Neural progenitor cell (in vitro differentiated cells): ENCODE measurements at regions not wholly inside any gene's neighbourhood (a gene's known extent, or its start where the extent isn't known, plus 50 kb on each side); places are given as distances from the start of the nearest gene placed in this dataset.

Experiments used
- DNase-seq: peaks from one replicate; pipeline ENCODE4 v3.0.0-alpha.2; 2016; ENCODE audit warnings: low spot score
- H2AFZ ChIP-seq: fragments of 200-600 bp; sonication (generic); replicated peaks from 2 replicates; pipeline ENCODE4 v1.6.1; 2016; ENCODE audit warnings: antibody characterized with exemption
- H3F3A ChIP-seq: fragments of 200-600 bp; sonication (generic); 2 replicates; pipeline ENCODE4 v1.6.1; 2016; ENCODE audit warnings: antibody characterized with exemption, low read depth
- H3K27ac ChIP-seq: fragments of 200-600 bp; sonication (generic); 2 replicates; pipeline ENCODE4 v1.5.1; 2016; ENCODE audit warnings: mild to moderate bottlenecking
- H3K27me3 ChIP-seq: fragments of 200-600 bp; sonication (generic); 2 replicates; pipeline ENCODE4 v1.6.1; 2016; ENCODE audit warnings: mild to moderate bottlenecking, moderate library complexity
- H3K36me3 ChIP-seq: fragments of 200-600 bp; sonication (generic); 2 replicates; pipeline ENCODE4 v1.5.1; 2016
- H3K4me1 ChIP-seq: fragments of 200-600 bp; sonication (generic); 2 replicates; pipeline ENCODE4 v1.6.1; 2016; ENCODE audit warnings: mixed run types
- H3K4me2 ChIP-seq: fragments of 200-600 bp; sonication (generic); 2 replicates; pipeline ENCODE4 v1.6.1; 2016
- H3K4me3 ChIP-seq: fragments of 200-600 bp; sonication (generic); 2 replicates; pipeline ENCODE4 v1.5.1; 2016
- H3K79me2 ChIP-seq: fragments of 200-600 bp; sonication (generic); 2 replicates; pipeline ENCODE4 v1.6.1; 2016; ENCODE audit warnings: low read depth
- H3K9ac ChIP-seq: fragments of 200-600 bp; sonication (generic); 2 replicates; pipeline ENCODE4 v1.6.1; 2016
- H3K9me3 ChIP-seq: fragments of 200-600 bp; sonication (generic); 2 replicates; pipeline ENCODE4 v1.5.1; 2016; ENCODE audit warnings: low read depth
- H4K20me1 ChIP-seq: fragments of 200-600 bp; sonication (generic); 2 replicates; pipeline ENCODE4 v1.6.1; 2016; ENCODE audit warnings: low read depth
- H3K27ac Mint-ChIP-seq: 3 replicates; pipeline ENCODE4 v1.8.0; 2021; ENCODE audit warnings: mixed read lengths
- H3K27me3 Mint-ChIP-seq: 2 replicates; pipeline ENCODE4 v1.8.0; 2022; ENCODE audit warnings: low read depth, mild to moderate bottlenecking, inconsistent platforms, moderate library complexity, mixed read lengths; ENCODE audit not compliant: insufficient read depth
- H3K36me3 Mint-ChIP-seq: 3 replicates; pipeline ENCODE4 v1.8.0; 2021; ENCODE audit warnings: mixed read lengths
- H3K4me1 Mint-ChIP-seq: 3 replicates; pipeline ENCODE4 v1.8.0; 2021; ENCODE audit warnings: mixed read lengths
- H3K4me3 Mint-ChIP-seq: 3 replicates; pipeline ENCODE4 v1.8.0; 2021; ENCODE audit warnings: mild to moderate bottlenecking, moderate library complexity, mixed read lengths
- H3K9me3 Mint-ChIP-seq: 3 replicates; pipeline ENCODE4 v1.8.0; 2020; ENCODE audit warnings: mixed read lengths
- CTCF ChIP-seq: fragments of 200-600 bp; sonication (generic); IDR thresholded peaks from 2 replicates; pipeline ENCODE4 v1.5.1; 2017; ENCODE audit warnings: antibody characterized with exemption, mild to moderate bottlenecking
- EZH2 ChIP-seq: fragments of 200-600 bp; sonication (generic); IDR thresholded peaks from 2 replicates; pipeline ENCODE4 v1.6.1; 2017; ENCODE audit warnings: antibody characterized with exemption, mild to moderate bottlenecking, moderate library complexity
- EZH2phosphoT487 ChIP-seq: fragments of 200-600 bp; sonication (generic); IDR thresholded peaks from 2 replicates; pipeline ENCODE4 v1.6.1; 2017; ENCODE audit warnings: antibody characterized with exemption

GRCh38 chr11:22079133-22079872, 113.6 kb upstream of the ANO5 start:
- Histone ChIP-seq H3K36me3 (no peaks in the 10 kb centered on the region), H3K4me3 (no peak overlapping the region), H2AFZ (no peak overlapping the region), H3K9ac (no peak overlapping the region), H4K20me1 (no peaks in the 10 kb centered on the region), H3K27ac (no peak overlapping the region), H3K9me3 (no peaks in the 10 kb centered on the region), H3K27me3 (no peaks in the 10 kb centered on the region), H3K4me2 (no peak overlapping the region), H3K79me2 (no peaks in the 10 kb centered on the region), H3F3A (no peaks in the 10 kb centered on the region), H3K4me1 (no peaks in the 10 kb centered on the region)
- no peaks in the 10 kb centered on the region for H3K27me3 Mint-ChIP-seq
- H3K27ac Mint-ChIP-seq = no peak overlapping the region
- DNase-seq = no peak
- no peaks in the 10 kb centered on the region for H3K36me3 Mint-ChIP-seq
- H3K4me1 Mint-ChIP-seq = peaks cover 12% of the 10 kb centered on the region
- TF ChIP-seq CTCF (no peak), EZH2phosphoT487 (no peak)
- H3K4me3 Mint-ChIP-seq = no peak overlapping the region
- H3K9me3 Mint-ChIP-seq = no peaks in the 10 kb centered on the region

- Histone ChIP-seq H3K4me2 (no peak overlapping the region), H3K27me3 (no peaks in the 10 kb centered on the region), H3K4me1 (no peaks in the 10 kb centered on the region), H3K36me3 (no peaks in the 10 kb centered on the region), H3K9ac (no peak overlapping the region), H3K27ac (no peak overlapping the region), H3K4me3 (no peak overlapping the region), H3F3A (no peaks in the 10 kb centered on the region), H3K79me2 (no peaks in the 10 kb centered on the region), H2AFZ (no peak overlapping the region), H3K9me3 (no peaks in the 10 kb centered on the region), H4K20me1 (no peaks in the 10 kb centered on the region)
- H3K9me3 Mint-ChIP-seq = no peaks in the 10 kb centered on the region
- no peaks in the 10 kb centered on the region for H3K27me3 Mint-ChIP-seq
- H3K36me3 Mint-ChIP-seq = no peaks in the 10 kb centered on the region
- TF ChIP-seq EZH2phosphoT487 = no peak
- TF ChIP-seq CTCF = no peak
- H3K4me3 Mint-ChIP-seq = no peak overlapping the region
- no peak overlapping the region for H3K27ac Mint-ChIP-seq
- no peak for DNase-seq
- H3K4me1 Mint-ChIP-seq = peaks cover 12% of the 10 kb centered on the region
Measured at GRCh38 chr11:22082178-22082577, 110.7 kb upstream of the ANO5 start.

GRCh38 chr11:22082788-22083187, 110.1 kb upstream of the ANO5 start:
- Histone ChIP-seq H3K9me3 (no peaks in the 10 kb centered on the region), H3K9ac (no peak overlapping the region), H3K27ac (no peak overlapping the region), H3K4me1 (no peaks in the 10 kb centered on the region), H2AFZ (no peak overlapping the region), H3K36me3 (no peaks in the 10 kb centered on the region), H3K4me2 (no peak overlapping the region), H3F3A (no peaks in the 10 kb centered on the region), H3K4me3 (no peak overlapping the region), H4K20me1 (no peaks in the 10 kb centered on the region), H3K79me2 (no peaks in the 10 kb centered on the region), H3K27me3 (no peaks in the 10 kb centered on the region)
- Mint-ChIP-seq H3K27me3 (no peaks in the 10 kb centered on the region), H3K9me3 (no peaks in the 10 kb centered on the region), H3K27ac (no peak overlapping the region), H3K4me3 (no peak overlapping the region), H3K36me3 (no peaks in the 10 kb centered on the region), H3K4me1 (peaks cover 12% of the 10 kb centered on the region)
- no peak for DNase-seq
- no peak for TF ChIP-seq CTCF
- no peak for TF ChIP-seq EZH2
- TF ChIP-seq EZH2phosphoT487 = no peak
